ENCODE measurements at regions not wholly inside any gene's neighbourhood (a gene's known extent, or its start where the extent isn't known, plus 50 kb on each side); places are given as distances from the start of the nearest gene placed in this dataset.

DNA sequence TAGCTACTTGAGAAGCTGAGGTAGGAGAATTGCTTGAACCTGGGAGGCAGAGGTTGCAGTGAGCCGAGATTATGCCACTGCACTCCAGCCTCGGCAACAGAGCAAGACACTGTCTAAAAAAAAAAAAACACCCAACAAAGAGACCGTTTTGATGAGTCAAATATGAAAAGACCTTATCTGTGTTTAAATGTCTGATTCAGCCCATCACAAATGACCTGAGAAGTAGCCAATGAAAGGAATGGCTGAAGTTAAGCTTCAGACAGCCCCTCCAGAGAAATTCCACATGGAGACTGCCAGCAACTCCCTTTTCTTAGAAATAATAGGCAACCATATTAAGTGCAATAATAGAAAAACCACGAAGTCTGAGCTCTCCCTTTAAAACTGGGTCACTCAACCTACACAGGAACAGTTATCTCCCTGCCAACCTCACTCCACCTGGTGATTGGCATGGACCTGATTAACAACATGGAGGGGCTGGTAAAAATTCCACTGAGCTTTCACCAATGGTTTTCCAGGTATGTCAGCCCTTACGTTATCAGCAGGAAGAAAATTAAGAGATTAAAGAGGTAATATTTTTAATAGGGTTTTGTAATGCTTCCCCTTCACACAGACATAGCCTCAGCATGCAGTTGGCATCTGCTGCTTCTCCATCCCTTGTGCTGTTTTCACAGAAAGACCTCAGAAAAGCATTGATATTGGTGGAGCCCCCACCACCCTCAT, 238.1 kb upstream of the STT3B start:
- H3K27me3 ChIP-seq (ENCODE audit: insufficient read depth, low read length, poor library complexity, severe bottlenecking) = no peaks in the 10 kb centered on the region
- H3K36me3 ChIP-seq (ENCODE audit: insufficient read depth, low read length) = no peaks in the 10 kb centered on the region
- H3K4me2 ChIP-seq (ENCODE audit: low read depth, low read length, poor library complexity, severe bottlenecking) = peak overlapping the region; percentile 30
- H4K20me1 ChIP-seq (ENCODE audit: insufficient read depth, low read length, poor library complexity, severe bottlenecking) = no peaks in the 10 kb centered on the region
- no peaks in the 10 kb centered on the region; the same call in 1 of the 2 replicates for H3K79me2 ChIP-seq (ENCODE audit: insufficient read depth, low read length)
- peak overlapping the region; percentile 7 for H3K9ac ChIP-seq (ENCODE audit: low read depth, low read length, poor library complexity, severe bottlenecking)
- peaks cover 51% of the 10 kb centered on the region for H3K4me1 ChIP-seq (ENCODE audit: insufficient read depth, low read length, poor library complexity, severe bottlenecking)
- TF ChIP-seq EZH2phosphoT487 (IDR thresholded peaks at IDR 0.05; ENCODE audit: borderline replicate concordance) = no peak
- TF ChIP-seq, protein P1, sequence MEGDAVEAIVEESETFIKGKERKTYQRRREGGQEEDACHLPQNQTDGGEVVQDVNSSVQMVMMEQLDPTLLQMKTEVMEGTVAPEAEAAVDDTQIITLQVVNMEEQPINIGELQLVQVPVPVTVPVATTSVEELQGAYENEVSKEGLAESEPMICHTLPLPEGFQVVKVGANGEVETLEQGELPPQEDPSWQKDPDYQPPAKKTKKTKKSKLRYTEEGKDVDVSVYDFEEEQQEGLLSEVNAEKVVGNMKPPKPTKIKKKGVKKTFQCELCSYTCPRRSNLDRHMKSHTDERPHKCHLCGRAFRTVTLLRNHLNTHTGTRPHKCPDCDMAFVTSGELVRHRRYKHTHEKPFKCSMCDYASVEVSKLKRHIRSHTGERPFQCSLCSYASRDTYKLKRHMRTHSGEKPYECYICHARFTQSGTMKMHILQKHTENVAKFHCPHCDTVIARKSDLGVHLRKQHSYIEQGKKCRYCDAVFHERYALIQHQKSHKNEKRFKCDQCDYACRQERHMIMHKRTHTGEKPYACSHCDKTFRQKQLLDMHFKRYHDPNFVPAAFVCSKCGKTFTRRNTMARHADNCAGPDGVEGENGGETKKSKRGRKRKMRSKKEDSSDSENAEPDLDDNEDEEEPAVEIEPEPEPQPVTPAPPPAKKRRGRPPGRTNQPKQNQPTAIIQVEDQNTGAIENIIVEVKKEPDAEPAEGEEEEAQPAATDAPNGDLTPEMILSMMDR (conservative IDR thresholded peaks at IDR 0.05; ENCODE audit: low read length) = no peak
- H3K4me3 ChIP-seq (ENCODE audit: low read length, poor library complexity, severe bottlenecking) = peak overlapping the region; percentile 3
- H3K9me3 ChIP-seq (ENCODE audit: insufficient read depth, low read depth, low read length) = peaks cover 11% of the 10 kb centered on the region; the same call in 1 of the 2 replicates
- H3K9me2 ChIP-seq (replicated peaks; ENCODE audit: low read depth, low read length) = no peaks in the 10 kb centered on the region
- no peaks in the 10 kb centered on the region for H3F3A ChIP-seq (ENCODE audit: low read depth)
- no peak overlapping the region for H2AFZ ChIP-seq (ENCODE audit: low read length)

DNA sequence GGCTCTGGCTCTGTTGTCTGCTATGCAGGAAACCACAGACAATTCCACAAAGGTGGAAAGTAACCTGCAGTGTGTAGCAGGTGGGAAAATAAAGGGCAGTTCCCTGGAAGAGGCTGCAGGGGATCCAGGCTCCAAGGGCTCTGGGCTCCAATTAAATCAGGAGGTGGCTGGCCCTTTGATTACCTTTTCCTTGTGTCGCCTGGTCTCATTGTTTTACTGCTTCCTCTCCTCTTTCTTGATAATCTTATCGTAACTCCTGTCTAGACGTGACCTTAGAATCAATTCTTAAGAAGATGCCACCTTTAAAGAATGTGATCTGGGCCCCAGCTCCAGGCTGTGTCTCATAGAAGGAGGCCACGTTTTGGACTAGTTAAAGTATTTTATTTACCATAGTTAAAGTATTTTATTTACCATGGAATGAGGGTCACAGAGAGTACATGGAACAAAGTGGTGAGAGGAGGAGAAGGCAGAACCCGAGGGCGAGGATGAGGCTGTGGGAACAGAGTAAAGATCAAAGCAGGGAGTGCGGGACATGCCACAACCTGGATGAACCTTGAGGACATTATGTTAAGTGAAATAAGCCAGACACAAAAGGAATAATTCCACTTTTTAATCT, 237.5 kb upstream of the STT3B start:
- no peaks in the 10 kb centered on the region for H3K27me3 ChIP-seq (ENCODE audit: insufficient read depth, low read length, poor library complexity, severe bottlenecking)
- no peaks in the 10 kb centered on the region for H3K36me3 ChIP-seq (ENCODE audit: insufficient read depth, low read length)
- H3K9ac ChIP-seq (ENCODE audit: low read depth, low read length, poor library complexity, severe bottlenecking) = no peak overlapping the region
- H3F3A ChIP-seq (ENCODE audit: low read depth) = no peaks in the 10 kb centered on the region
- H3K9me2 ChIP-seq (replicated peaks; ENCODE audit: low read depth, low read length) = no peaks in the 10 kb centered on the region
- peak overlapping the region; percentile 30 for H3K4me2 ChIP-seq (ENCODE audit: low read depth, low read length, poor library complexity, severe bottlenecking)
- no peak overlapping the region for H3K4me3 ChIP-seq (ENCODE audit: low read length, poor library complexity, severe bottlenecking)
- peaks cover 11% of the 10 kb centered on the region; the same call in 1 of the 2 replicates for H3K9me3 ChIP-seq (ENCODE audit: insufficient read depth, low read depth, low read length)
- H2AFZ ChIP-seq (ENCODE audit: low read length) = no peak overlapping the region
- no peaks in the 10 kb centered on the region for H4K20me1 ChIP-seq (ENCODE audit: insufficient read depth, low read length, poor library complexity, severe bottlenecking)
- TF ChIP-seq, protein P1 (conservative IDR thresholded peaks at IDR 0.05; ENCODE audit: low read length) = no peak
- TF ChIP-seq EZH2phosphoT487 (IDR thresholded peaks at IDR 0.05; ENCODE audit: borderline replicate concordance) = no peak
- H3K4me1 ChIP-seq (ENCODE audit: insufficient read depth, low read length, poor library complexity, severe bottlenecking) = peaks cover 44% of the 10 kb centered on the region
- no peaks in the 10 kb centered on the region; the same call in 1 of the 2 replicates for H3K79me2 ChIP-seq (ENCODE audit: insufficient read depth, low read length)

DNA sequence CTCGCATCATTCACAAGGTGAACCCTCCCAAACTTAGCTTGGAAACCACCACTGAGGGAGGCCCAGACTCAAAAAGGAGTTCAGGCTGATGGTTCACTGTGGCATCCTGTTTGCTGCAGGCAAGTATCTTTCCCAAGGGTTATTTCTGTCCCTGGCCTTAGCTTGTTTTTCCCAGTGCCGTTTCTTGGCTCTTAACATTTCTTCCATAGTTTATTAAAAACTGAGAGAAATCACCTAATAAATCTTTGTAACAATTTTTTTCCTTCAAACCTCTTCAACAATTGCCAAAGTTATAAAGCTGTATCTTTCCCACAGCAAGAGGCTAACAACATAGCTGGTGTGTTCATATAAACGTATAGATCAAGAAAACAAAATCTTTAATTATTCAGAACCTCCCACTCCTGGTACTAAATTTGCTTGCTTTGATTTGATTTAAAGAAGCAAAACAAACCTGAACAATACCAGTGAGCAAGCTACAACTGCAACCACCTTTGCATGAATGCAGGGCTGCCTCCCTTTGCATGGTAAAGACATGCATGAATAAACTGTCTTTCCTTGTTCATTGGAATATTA, 234.9 kb upstream of the STT3B start:
- Histone ChIP-seq H3K9ac (ENCODE audit: low read depth, low read length, poor library complexity, severe bottlenecking) (no peak overlapping the region), H3K4me2 (ENCODE audit: low read depth, low read length, poor library complexity, severe bottlenecking) (no peak overlapping the region), H3K27me3 (ENCODE audit: insufficient read depth, low read length, poor library complexity, severe bottlenecking) (no peaks in the 10 kb centered on the region), H3K36me3 (ENCODE audit: insufficient read depth, low read length) (no peaks in the 10 kb centered on the region), H2AFZ (ENCODE audit: low read length) (no peak overlapping the region), H4K20me1 (ENCODE audit: insufficient read depth, low read length, poor library complexity, severe bottlenecking) (no peaks in the 10 kb centered on the region), H3K79me2 (ENCODE audit: insufficient read depth, low read length) (no peaks in the 10 kb centered on the region), H3K9me2 (replicated peaks; ENCODE audit: low read depth, low read length) (no peaks in the 10 kb centered on the region), H3K4me1 (ENCODE audit: insufficient read depth, low read length, poor library complexity, severe bottlenecking) (peaks cover 29% of the 10 kb centered on the region), H3K4me3 (ENCODE audit: low read length, poor library complexity, severe bottlenecking) (no peak overlapping the region), H3F3A (ENCODE audit: low read depth) (no peaks in the 10 kb centered on the region), H3K9me3 (ENCODE audit: insufficient read depth, low read depth, low read length) (peaks cover 11% of the 10 kb centered on the region; the same call in 1 of the 2 replicates)
- TF ChIP-seq, protein P1 (conservative IDR thresholded peaks at IDR 0.05; ENCODE audit: low read length) = no peak
- no peak for TF ChIP-seq EZH2phosphoT487 (IDR thresholded peaks at IDR 0.05; ENCODE audit: borderline replicate concordance)

Data from Loucy (cell line).